NB4 (cell line): ENCODE measurements at regions not wholly inside any gene's neighbourhood (a gene's known extent, or its start where the extent isn't known, plus 50 kb on each side); places are given as distances from the start of the nearest gene placed in this dataset.

ENCODE experiments used
- DNase-seq: peaks from one replicate; pipeline ENCODE4 v3.0.0; 2010; ENCODE audit warnings: low read depth
- H3K4me3 ChIP-seq: one replicate; pipeline ENCODE4 v1.5.1; 2011; ENCODE audit warnings: mild to moderate bottlenecking, low read depth, low read length, moderate library complexity
- CTCF ChIP-seq: IDR thresholded peaks from one replicate; pipeline ENCODE4 v1.5.1; 2012; ENCODE audit warnings: low read depth, low read length
- MAX ChIP-seq: IDR thresholded peaks from 2 replicates; pipeline ENCODE4 v1.6.1; 2011; ENCODE audit warnings: low read depth, low read length
- MYC ChIP-seq: IDR thresholded peaks from 2 replicates; pipeline ENCODE4 v1.6.1; 2011; ENCODE audit warnings: low read depth, low read length
- POLR2A ChIP-seq: IDR thresholded peaks from 2 replicates; pipeline ENCODE4 v1.6.1; 2011; ENCODE audit warnings: mild to moderate bottlenecking; ENCODE audit not compliant: insufficient read length; ENCODE audit errors: extremely low read depth

GRCh38 chr5:142542078-142542477 lies 143.8 kb downstream of the FGF1 start:
- no peak overlapping the region for H3K4me3 ChIP-seq
- DNase-seq, result no peak
- TF ChIP-seq MYC (no peak), CTCF (no peak), POLR2A (no peak), MAX (no peak)

GRCh38 chr5:142540922-142541422 lies 144.9 kb downstream of the FGF1 start:
- TF ChIP-seq MAX (no peak), MYC (no peak), POLR2A (no peak), CTCF (no peak)
- H3K4me3 ChIP-seq, result no peak overlapping the region
- DNase-seq, result no peak

- H3K4me3 ChIP-seq, result no peak overlapping the region
- TF ChIP-seq MYC, result no peak
- TF ChIP-seq MAX, result no peak
- no peak for TF ChIP-seq CTCF
- no peak for TF ChIP-seq POLR2A
- no peak for DNase-seq
Measured at GRCh38 chr5:142539154-142539740, 146.6 kb downstream of the FGF1 start.

- TF ChIP-seq CTCF (no peak), MAX (no peak), MYC (no peak), POLR2A (no peak)
- H3K4me3 ChIP-seq, result no peak overlapping the region
- peak; percentile 34 for DNase-seq
Measured at GRCh38 chr5:142537938-142538337, 148.0 kb downstream of the FGF1 start.

GRCh38 chr5:142532781-142533176 lies 153.1 kb downstream of the FGF1 start:
- TF ChIP-seq MAX (no peak), MYC (no peak), CTCF (no peak), POLR2A (no peak)
- DNase-seq, result no peak
- H3K4me3 ChIP-seq, result no peak overlapping the region
